Panc1 (cell line): ENCODE measurements at regions not wholly inside any gene's neighbourhood (a gene's known extent, or its start where the extent isn't known, plus 50 kb on each side); places are given as distances from the start of the nearest gene placed in this dataset.

Source experiments
- ATAC-seq: fragments of 200-7000 bp; cut with Tn5 transposase; 2 replicates; pipeline ENCODE4 v1.9.1; 2020; ENCODE audit warnings: mild to moderate bottlenecking, moderate library complexity
- BruUV-seq: library from RNA; stranded (reverse); fragments of 400-500 nt; replicated peaks from 2 replicates; lab custom pipeline; 2021; lab: Mats Ljungman, UMichigan
- CTCF ChIA-PET: fragments of 300-600 bp; sonication (Branson Sonifier 250); formaldehyde crosslinking; loops from one replicate; lab custom pipeline; 2022; ENCODE audit warnings: antibody characterized with exemption; lab: Charles Lee
- POLR2A ChIA-PET: fragments of 300-600 bp; sonication (Branson Sonifier 250); formaldehyde crosslinking; loops from one replicate; lab custom pipeline; 2022; ENCODE audit warnings: antibody characterized with exemption; lab: Charles Lee
- DNase-seq: peaks from one replicate; pipeline ENCODE4 v3.0.0-alpha.2; 2010; ENCODE audit warnings: low read depth, low spot score
- H3K27ac ChIP-seq: 2 replicates; pipeline ENCODE4 v1.5.1; 2011; ENCODE audit warnings: mild to moderate bottlenecking, low read length, inconsistent platforms
- H3K27me3 ChIP-seq: fragments of 200-500 bp; sonication (Bioruptor generic); 2 replicates; pipeline ENCODE4 v1.6.0; 2014; ENCODE audit warnings: low read length, inconsistent platforms; ENCODE audit not compliant: control insufficient read depth, insufficient read depth
- H3K36me3 ChIP-seq: fragments of 200-500 bp; sonication (Bioruptor generic); 2 replicates; pipeline ENCODE4 v1.5.1; 2014; ENCODE audit warnings: inconsistent platforms, mild to moderate bottlenecking, low read length, moderate library complexity; ENCODE audit not compliant: control insufficient read depth, insufficient read depth
- H3K4me1 ChIP-seq: 2 replicates; pipeline ENCODE4 v1.5.1; 2011; ENCODE audit warnings: inconsistent platforms, mild to moderate bottlenecking, low read length, moderate library complexity; ENCODE audit not compliant: control insufficient read depth, insufficient read depth
- H3K4me3 ChIP-seq, 2 experiments: 2 replicates each; pipeline ENCODE4 v1.5.1; 2011 to 2012; ENCODE audit warnings: low read depth in 2 of 2, low read length in 2 of 2, mild to moderate bottlenecking in 2 of 2, inconsistent platforms in 1 of 2, moderate library complexity in 1 of 2
- H3K9me3 ChIP-seq: fragments of 200-500 bp; sonication (Bioruptor generic); 2 replicates; pipeline ENCODE4 v1.5.1; 2014; ENCODE audit warnings: low read depth, mild to moderate bottlenecking, inconsistent platforms, low read length, moderate library complexity; ENCODE audit not compliant: control insufficient read depth, insufficient read depth
- CTCF ChIP-seq: fragments of 450-650 bp; IDR thresholded peaks from 2 replicates; pipeline ENCODE4 v1.5.1; 2017; ENCODE audit warnings: mild to moderate bottlenecking
- POLR2AphosphoS5 ChIP-seq: IDR thresholded peaks from 2 replicates; pipeline ENCODE4 v1.6.1; 2012; ENCODE audit warnings: mild to moderate bottlenecking, low read depth, low read length, moderate library complexity
- SIN3A ChIP-seq: IDR thresholded peaks from 2 replicates; pipeline ENCODE4 v1.6.1; 2012; ENCODE audit warnings: low read depth, mild to moderate bottlenecking, low read length, moderate library complexity, borderline replicate concordance; ENCODE audit not compliant: insufficient read depth
- TCF7L2 ChIP-seq: IDR thresholded peaks from 2 replicates; pipeline ENCODE4 v1.6.1; 2011; ENCODE audit warnings: mild to moderate bottlenecking, low read depth, low read length, inconsistent platforms
- in situ Hi-C: cut with HindIII; loops from 2 replicates; pipeline ENCODE4 v1.10.0; 2016; ENCODE audit warnings: low sequenced_read_pairs, low pct_unique_long_range_greater_than_20kb
- intact Hi-C: fragments of 100-400 bp; cut with micrococcal nuclease; formaldehyde crosslinking; loops from one replicate; pipeline ENCODE4 v1.10.0; 2022; ENCODE audit not compliant: unreplicated experiment
- TF ChIP-seq, protein P1 (sequence below), 2 experiments: IDR thresholded peaks; 2 replicates each; pipeline ENCODE4 v1.6.1; 2011 to 2012; ENCODE audit warnings: low read depth in 2 of 2, control low read depth in 1 of 2, low read length in 1 of 2, mild to moderate bottlenecking in 1 of 2, moderate library complexity in 1 of 2; ENCODE audit not compliant: insufficient read depth in 1 of 2

DNA sequence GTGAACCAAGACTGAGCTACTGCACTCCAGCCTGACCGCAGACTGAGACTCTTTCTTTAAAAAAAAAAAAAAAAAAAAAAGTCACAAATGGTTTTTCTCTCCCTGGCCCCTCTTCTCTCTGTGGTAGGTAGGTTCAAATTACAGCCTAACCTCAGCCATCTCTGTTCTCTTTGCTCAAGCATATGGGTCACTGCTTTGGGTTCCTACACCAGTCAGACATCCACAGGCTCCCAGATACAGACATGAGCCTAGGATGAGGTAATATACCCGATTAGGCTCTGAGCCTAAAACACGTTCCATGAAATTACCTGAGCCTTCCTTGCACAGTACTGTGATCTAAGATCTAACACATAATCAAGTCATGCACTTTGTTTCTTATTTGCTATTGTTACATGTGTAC is 90.5 kb upstream of the JAK1 start:
- Histone ChIP-seq H3K27me3 (peaks cover 6% of the 10 kb centered on the region), H3K9me3 (no peaks in the 10 kb centered on the region), H3K4me3 (no peak overlapping the region), H3K36me3 (no peaks in the 10 kb centered on the region), H3K27ac (no peak overlapping the region), H3K4me1 (no peaks in the 10 kb centered on the region)
- no TSS peak for BruUV-seq
- DNase-seq (no peak), ATAC-seq (no peak)
- POLR2A ChIA-PET: no interaction called here
- TF ChIP-seq, protein P1, sequence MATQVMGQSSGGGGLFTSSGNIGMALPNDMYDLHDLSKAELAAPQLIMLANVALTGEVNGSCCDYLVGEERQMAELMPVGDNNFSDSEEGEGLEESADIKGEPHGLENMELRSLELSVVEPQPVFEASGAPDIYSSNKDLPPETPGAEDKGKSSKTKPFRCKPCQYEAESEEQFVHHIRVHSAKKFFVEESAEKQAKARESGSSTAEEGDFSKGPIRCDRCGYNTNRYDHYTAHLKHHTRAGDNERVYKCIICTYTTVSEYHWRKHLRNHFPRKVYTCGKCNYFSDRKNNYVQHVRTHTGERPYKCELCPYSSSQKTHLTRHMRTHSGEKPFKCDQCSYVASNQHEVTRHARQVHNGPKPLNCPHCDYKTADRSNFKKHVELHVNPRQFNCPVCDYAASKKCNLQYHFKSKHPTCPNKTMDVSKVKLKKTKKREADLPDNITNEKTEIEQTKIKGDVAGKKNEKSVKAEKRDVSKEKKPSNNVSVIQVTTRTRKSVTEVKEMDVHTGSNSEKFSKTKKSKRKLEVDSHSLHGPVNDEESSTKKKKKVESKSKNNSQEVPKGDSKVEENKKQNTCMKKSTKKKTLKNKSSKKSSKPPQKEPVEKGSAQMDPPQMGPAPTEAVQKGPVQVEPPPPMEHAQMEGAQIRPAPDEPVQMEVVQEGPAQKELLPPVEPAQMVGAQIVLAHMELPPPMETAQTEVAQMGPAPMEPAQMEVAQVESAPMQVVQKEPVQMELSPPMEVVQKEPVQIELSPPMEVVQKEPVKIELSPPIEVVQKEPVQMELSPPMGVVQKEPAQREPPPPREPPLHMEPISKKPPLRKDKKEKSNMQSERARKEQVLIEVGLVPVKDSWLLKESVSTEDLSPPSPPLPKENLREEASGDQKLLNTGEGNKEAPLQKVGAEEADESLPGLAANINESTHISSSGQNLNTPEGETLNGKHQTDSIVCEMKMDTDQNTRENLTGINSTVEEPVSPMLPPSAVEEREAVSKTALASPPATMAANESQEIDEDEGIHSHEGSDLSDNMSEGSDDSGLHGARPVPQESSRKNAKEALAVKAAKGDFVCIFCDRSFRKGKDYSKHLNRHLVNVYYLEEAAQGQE (IDR thresholded peaks at IDR 0.05; ENCODE audit: insufficient read depth in 1 of 2, low read depth in 2 of 2, low read length in 1 of 2): no peak
- TF ChIP-seq SIN3A (no peak), TCF7L2 (no peak), CTCF (no peak), POLR2AphosphoS5 (no peak)
- CTCF ChIA-PET: no interaction called here
- in situ Hi-C loops (no loop called here), intact Hi-C loops (no loop called here)

DNA sequence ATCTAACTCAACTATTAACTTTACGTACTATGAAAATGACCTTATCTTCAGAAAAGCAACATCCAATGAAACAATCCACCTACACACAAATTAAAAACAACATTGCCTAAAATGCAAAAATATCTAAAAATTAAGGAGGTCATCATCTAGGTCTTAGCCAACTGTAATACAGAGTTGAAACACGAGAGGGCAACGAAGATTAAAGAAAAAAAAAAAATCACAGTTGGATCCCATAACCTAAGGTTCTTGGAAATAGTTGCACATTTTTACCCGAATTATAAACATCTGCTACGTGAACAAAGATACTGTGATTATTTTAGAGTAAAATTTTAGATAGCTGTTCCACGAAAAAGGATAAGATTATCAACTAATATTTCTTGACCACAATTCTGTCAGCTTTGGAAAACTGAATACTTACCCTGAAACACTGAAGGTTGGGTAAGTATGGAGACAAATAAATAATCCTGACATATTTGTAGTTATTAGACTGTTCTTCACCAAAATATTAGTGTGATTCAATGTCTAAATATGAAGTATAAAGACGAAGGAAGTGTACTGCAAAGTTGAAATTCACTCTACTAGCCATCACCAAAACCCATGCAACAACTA is 88.0 kb upstream of the AK4 start:
- Histone ChIP-seq H3K36me3 (no peaks in the 10 kb centered on the region), H3K4me3 (no peak overlapping the region), H3K27ac (no peak overlapping the region), H3K9me3 (no peaks in the 10 kb centered on the region), H3K27me3 (peaks cover 7% of the 10 kb centered on the region), H3K4me1 (no peaks in the 10 kb centered on the region)
- CTCF ChIA-PET: no interaction called here
- no peak for ATAC-seq
- BruUV-seq: no TSS peak
- intact Hi-C loops: loop anchor here (1.0 to 10.0 kb wide), 3 partner anchors 148 to 627 kb away; partner anchors contain the start of genes LEPR and LEPROT
- DNase-seq: no peak
- in situ Hi-C loops: no loop called here
- TF ChIP-seq CTCF (peak; percentile 68; the same call in 1 of the 2 replicates), POLR2AphosphoS5 (no peak), SIN3A (no peak), TCF7L2 (no peak)
- TF ChIP-seq, protein P1 (IDR thresholded peaks at IDR 0.05; ENCODE audit: insufficient read depth in 1 of 2, low read depth in 2 of 2, low read length in 1 of 2): no peak
- POLR2A ChIA-PET: no interaction called here
